Endothelial cell (in vitro differentiated cells): ENCODE measurements at regions not wholly inside any gene's neighbourhood (a gene's known extent, or its start where the extent isn't known, plus 50 kb on each side); places are given as distances from the start of the nearest gene placed in this dataset.

Experiments used
- DNase-seq: peaks from one replicate; pipeline ENCODE4 v3.0.0; 2021; ENCODE audit warnings: low spot score
- H3K27ac Mint-ChIP-seq: one replicate; pipeline ENCODE4 v1.8.0; 2021; ENCODE audit warnings: mixed read lengths, inconsistent platforms; ENCODE audit not compliant: unreplicated experiment
- H3K27me3 Mint-ChIP-seq: one replicate; pipeline ENCODE4 v1.8.0; 2021; ENCODE audit warnings: mild to moderate bottlenecking, moderate library complexity, mixed read lengths, inconsistent platforms; ENCODE audit not compliant: unreplicated experiment
- H3K36me3 Mint-ChIP-seq: one replicate; pipeline ENCODE4 v1.8.0; 2021; ENCODE audit warnings: mild to moderate bottlenecking, low read depth, mixed read lengths, inconsistent platforms; ENCODE audit not compliant: unreplicated experiment
- H3K4me1 Mint-ChIP-seq: one replicate; pipeline ENCODE4 v1.8.0; 2021; ENCODE audit warnings: mild to moderate bottlenecking, mixed read lengths, inconsistent platforms; ENCODE audit not compliant: unreplicated experiment
- H3K4me3 Mint-ChIP-seq: one replicate; pipeline ENCODE4 v1.8.0; 2021; ENCODE audit warnings: mild to moderate bottlenecking, mixed read lengths, inconsistent platforms; ENCODE audit not compliant: unreplicated experiment
- H3K9me3 Mint-ChIP-seq: one replicate; pipeline ENCODE4 v1.8.0; 2021; ENCODE audit warnings: mixed read lengths, inconsistent platforms; ENCODE audit not compliant: unreplicated experiment
- TF ChIP-seq, protein P1 (sequence below): fragments of 200-600 bp; sonication (generic); IDR thresholded peaks from one replicate; pipeline ENCODE4 v1.5.0; 2021; ENCODE audit warnings: antibody characterized with exemption; ENCODE audit not compliant: unreplicated experiment

DNA sequence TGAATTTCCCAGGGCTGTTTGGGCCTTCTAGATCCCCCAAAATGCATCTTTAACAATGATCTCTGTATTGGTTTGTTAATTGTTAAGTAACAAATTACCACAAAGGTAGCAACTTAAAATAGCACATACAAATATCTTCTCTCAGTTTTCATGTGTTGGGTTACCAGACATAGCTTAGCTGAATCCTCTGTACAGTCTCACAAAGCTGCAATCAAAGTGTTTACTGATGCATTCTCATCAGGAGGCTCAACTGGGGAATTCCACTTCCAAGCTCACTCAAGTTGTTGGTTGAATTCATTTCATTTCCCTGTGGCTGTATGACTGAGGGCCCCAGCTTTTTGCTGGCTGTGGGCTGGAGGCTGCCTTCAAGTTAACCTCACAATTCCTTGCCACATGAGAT is 297.6 kb downstream of the RPLP1 start:
- no peaks in the 10 kb centered on the region for H3K27me3 Mint-ChIP-seq
- no peak overlapping the region for H3K4me3 Mint-ChIP-seq
- H3K9me3 Mint-ChIP-seq, result no peaks in the 10 kb centered on the region
- TF ChIP-seq, protein P1, sequence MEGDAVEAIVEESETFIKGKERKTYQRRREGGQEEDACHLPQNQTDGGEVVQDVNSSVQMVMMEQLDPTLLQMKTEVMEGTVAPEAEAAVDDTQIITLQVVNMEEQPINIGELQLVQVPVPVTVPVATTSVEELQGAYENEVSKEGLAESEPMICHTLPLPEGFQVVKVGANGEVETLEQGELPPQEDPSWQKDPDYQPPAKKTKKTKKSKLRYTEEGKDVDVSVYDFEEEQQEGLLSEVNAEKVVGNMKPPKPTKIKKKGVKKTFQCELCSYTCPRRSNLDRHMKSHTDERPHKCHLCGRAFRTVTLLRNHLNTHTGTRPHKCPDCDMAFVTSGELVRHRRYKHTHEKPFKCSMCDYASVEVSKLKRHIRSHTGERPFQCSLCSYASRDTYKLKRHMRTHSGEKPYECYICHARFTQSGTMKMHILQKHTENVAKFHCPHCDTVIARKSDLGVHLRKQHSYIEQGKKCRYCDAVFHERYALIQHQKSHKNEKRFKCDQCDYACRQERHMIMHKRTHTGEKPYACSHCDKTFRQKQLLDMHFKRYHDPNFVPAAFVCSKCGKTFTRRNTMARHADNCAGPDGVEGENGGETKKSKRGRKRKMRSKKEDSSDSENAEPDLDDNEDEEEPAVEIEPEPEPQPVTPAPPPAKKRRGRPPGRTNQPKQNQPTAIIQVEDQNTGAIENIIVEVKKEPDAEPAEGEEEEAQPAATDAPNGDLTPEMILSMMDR, result no peak
- no peaks in the 10 kb centered on the region for H3K36me3 Mint-ChIP-seq
- no peak for DNase-seq
- H3K27ac Mint-ChIP-seq, result no peak overlapping the region
- H3K4me1 Mint-ChIP-seq, result no peaks in the 10 kb centered on the region

DNA sequence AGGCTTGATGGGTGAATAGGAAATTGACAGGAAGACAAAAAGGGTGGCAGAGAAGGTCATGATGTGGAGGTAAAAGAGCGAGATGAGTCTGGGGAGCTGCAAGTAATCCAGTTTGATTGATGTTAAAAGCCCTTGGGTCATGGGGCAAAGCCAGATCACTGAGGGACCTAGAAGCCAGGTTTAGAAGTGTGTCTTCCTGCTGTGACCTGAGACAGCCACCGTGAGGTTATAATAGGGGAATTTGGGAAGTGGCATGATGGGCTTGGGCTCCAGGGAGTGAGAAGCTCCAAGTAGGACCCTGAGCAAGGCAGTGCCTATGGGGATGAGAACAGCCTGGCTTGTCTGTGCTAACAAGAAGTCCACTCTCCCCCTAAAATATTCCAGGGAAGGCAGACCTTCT is 298.5 kb downstream of the RPLP1 start:
- no peak for DNase-seq
- Mint-ChIP-seq H3K4me3 (no peak overlapping the region), H3K9me3 (no peaks in the 10 kb centered on the region), H3K4me1 (peaks cover 8% of the 10 kb centered on the region), H3K27ac (no peak overlapping the region), H3K27me3 (no peaks in the 10 kb centered on the region), H3K36me3 (no peaks in the 10 kb centered on the region)
- TF ChIP-seq, protein P1, result no peak

DNA sequence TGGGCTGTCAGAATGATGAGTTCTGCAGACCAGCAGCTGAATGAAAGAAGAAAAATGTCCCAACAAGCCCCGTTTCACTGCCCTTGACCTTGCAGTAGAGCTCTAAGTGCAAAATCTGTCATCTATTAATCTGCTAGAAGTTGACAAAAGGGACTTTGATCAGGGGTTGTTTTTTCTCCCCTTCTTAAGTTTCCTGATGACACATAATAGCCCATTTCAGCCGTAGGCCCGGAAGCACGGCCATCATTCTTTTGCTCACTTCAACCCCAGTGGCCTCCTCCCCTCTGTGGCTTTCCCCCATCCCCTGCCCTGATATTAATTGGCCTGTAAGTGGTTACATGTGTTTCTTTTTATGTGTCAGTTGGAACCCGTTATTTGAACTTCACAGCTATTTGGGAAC is 298.9 kb downstream of the RPLP1 start:
- Mint-ChIP-seq H3K27me3 (no peaks in the 10 kb centered on the region), H3K9me3 (no peaks in the 10 kb centered on the region), H3K4me3 (no peak overlapping the region), H3K36me3 (no peaks in the 10 kb centered on the region), H3K4me1 (peaks cover 8% of the 10 kb centered on the region), H3K27ac (no peak overlapping the region)
- DNase-seq, result no peak
- TF ChIP-seq, protein P1, result no peak

DNA sequence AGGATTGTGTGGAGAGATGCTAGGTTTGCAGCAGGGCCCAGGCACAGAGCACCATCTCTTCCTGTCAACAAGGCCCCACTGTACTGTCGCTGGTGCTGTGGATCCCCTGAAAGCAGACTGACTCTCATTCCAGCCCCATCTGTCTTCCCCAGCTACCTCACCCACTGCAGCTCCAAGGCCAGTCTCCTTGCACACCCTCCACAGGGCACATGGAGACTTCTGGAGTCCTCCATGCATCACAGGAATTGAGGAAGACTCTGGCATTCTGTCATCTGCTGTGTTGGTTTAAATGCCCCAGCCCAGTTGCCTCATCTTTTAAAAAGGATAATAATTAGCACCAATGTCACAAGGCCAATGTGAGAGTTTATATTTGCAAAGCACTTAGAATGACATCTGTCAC is 301.2 kb downstream of the RPLP1 start:
- H3K9me3 Mint-ChIP-seq, result no peaks in the 10 kb centered on the region
- no peak for DNase-seq
- peaks cover 15% of the 10 kb centered on the region for H3K4me1 Mint-ChIP-seq
- H3K36me3 Mint-ChIP-seq, result no peaks in the 10 kb centered on the region
- no peak overlapping the region for H3K27ac Mint-ChIP-seq
- H3K4me3 Mint-ChIP-seq, result no peak overlapping the region
- TF ChIP-seq, protein P1, result no peak
- H3K27me3 Mint-ChIP-seq, result no peaks in the 10 kb centered on the region

DNA sequence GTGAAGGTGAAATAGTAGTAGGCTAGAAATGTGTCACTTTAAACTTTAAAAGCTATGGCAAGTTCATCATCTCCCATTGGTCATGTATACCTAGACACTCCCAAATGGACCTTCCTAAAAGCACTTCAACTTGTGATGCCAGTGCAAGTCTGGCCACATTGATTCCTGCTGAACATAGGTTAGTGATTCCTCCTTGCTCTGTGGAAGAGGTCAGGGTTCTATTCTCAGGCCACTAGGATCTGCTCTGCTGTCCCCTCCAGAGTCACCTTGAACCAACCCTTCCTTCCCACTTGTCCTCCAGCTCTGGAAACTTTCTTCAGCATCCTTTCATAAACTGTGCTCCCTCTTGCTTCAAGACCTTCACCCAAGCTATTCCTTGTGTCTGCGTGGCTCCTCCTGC is 301.7 kb downstream of the RPLP1 start:
- DNase-seq, result no peak
- no peak overlapping the region for H3K27ac Mint-ChIP-seq
- no peaks in the 10 kb centered on the region for H3K9me3 Mint-ChIP-seq
- TF ChIP-seq, protein P1, result no peak
- no peaks in the 10 kb centered on the region for H3K27me3 Mint-ChIP-seq
- H3K4me1 Mint-ChIP-seq, result peaks cover 19% of the 10 kb centered on the region
- no peak overlapping the region for H3K4me3 Mint-ChIP-seq
- H3K36me3 Mint-ChIP-seq, result no peaks in the 10 kb centered on the region
